GM12892 (cell line): ENCODE measurements at regions not wholly inside any gene's neighbourhood (a gene's known extent, or its start where the extent isn't known, plus 50 kb on each side); places are given as distances from the start of the nearest gene placed in this dataset.

ENCODE experiments used
- POLR2A ChIP-seq: IDR thresholded peaks from 2 replicates; pipeline ENCODE4 v1.6.1; 2011; ENCODE audit warnings: low read depth, low read length, control low read depth
- POLR2AphosphoS5 ChIP-seq: IDR thresholded peaks from 2 replicates; pipeline ENCODE4 v1.6.1; 2011; ENCODE audit warnings: low read depth, low read length, control low read depth
- TAF1 ChIP-seq: IDR thresholded peaks from 2 replicates; pipeline ENCODE4 v1.6.1; 2011; ENCODE audit warnings: low read depth, mild to moderate bottlenecking, control low read depth, low read length, borderline replicate concordance

DNA sequence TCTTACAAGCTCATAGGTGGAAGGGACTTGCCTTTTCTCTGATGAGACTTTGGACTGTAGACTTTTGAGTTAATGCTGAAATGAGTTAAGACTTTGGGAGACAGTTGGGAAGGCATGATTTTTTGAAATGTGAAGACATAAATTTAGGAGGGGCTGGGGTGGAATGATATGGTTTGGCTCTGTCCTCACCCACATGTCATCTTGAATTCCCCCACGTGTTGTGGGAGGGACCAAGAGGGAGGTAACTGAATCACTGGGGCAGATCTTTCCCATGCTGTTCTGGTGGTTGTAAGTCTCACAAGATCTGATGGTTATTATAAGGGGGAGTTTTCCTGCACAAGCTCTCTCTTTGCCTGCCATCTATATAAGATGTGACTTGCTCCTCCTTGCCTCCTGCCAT, 777.9 kb downstream of the CENPC start:
- TF ChIP-seq POLR2AphosphoS5 (no peak), TAF1 (no peak), POLR2A (no peak)
